ENCODE measurements at regions not wholly inside any gene's neighbourhood (a gene's known extent, or its start where the extent isn't known, plus 50 kb on each side); places are given as distances from the start of the nearest gene placed in this dataset.

- no peak for DNase-seq (ENCODE audit: low read depth)
Measured at GRCh38 chr11:33412241-33412640, 155.1 kb downstream of the HIPK3 start.

GRCh38 chr11:33411751-33412150 lies 154.6 kb downstream of the HIPK3 start:
- no peak for DNase-seq (ENCODE audit: low read depth)

- DNase-seq (ENCODE audit: low read depth) = no peak
Measured at GRCh38 chr11:33410086-33410765, 153.0 kb downstream of the HIPK3 start.

All from stromal cell of bone marrow (primary cell).